RPMI7951 (cell line): ENCODE measurements at regions not wholly inside any gene's neighbourhood (a gene's known extent, or its start where the extent isn't known, plus 50 kb on each side); places are given as distances from the start of the nearest gene placed in this dataset.

Source experiments
- DNase-seq: peaks from one replicate; pipeline ENCODE4 v3.0.0-alpha.2; 2012; ENCODE audit warnings: low read depth

- no peak for DNase-seq
These were observed 1314.0 kb downstream of the PCDH19 start for GRCh38 chrX:99095965-99096635.

DNA sequence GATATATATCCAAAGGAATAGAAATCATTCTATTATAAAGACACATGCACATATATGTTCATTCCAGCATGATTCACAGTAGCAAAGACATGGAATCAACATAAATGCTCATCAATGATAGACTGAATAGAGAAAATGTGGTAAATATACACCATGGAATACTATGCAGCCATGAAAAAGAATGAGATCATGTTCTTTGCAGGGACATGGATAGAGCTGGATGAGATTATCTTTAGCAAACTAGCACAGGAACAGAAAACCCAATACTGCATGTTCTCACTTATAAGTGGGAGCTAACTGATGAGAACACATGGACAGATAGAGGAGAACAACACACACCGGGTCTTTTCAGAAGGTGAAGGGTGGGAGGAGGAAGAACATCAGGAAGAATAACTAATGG is 1318.6 kb downstream of the PCDH19 start:
- DNase-seq: no peak

- peak; percentile 6 for DNase-seq
These were observed 1331.8 kb downstream of the PCDH19 start for GRCh38 chrX:99078301-99078700.

- no peak for DNase-seq
These were observed 1333.0 kb downstream of the PCDH19 start for GRCh38 chrX:99077099-99077498.

DNA sequence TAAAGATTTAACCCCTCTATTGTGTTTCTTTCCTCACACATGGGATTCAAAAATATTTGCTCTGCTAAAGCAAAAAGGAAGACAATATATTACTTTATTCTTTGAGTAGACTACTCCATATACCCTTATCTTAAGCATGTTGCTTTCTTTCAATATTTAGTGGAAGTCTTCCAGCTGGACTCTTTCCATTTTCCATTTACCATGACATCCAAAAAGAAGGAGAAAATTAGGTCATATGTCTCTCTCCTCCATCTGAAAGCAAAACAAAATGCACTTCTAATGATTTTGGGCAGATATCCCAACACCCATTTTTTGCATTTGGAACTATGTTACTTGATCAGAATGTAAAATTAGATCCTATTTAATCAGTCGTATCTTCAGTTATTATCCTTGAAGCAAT is 1336.5 kb downstream of the PCDH19 start:
- DNase-seq: no peak

- DNase-seq: no peak
These were observed 1358.4 kb downstream of the PCDH19 start for GRCh38 chrX:99051639-99052038.

GRCh38 chrX:99033226-99033901 is 1376.7 kb downstream of the PCDH19 start:
- DNase-seq: no peak

DNA sequence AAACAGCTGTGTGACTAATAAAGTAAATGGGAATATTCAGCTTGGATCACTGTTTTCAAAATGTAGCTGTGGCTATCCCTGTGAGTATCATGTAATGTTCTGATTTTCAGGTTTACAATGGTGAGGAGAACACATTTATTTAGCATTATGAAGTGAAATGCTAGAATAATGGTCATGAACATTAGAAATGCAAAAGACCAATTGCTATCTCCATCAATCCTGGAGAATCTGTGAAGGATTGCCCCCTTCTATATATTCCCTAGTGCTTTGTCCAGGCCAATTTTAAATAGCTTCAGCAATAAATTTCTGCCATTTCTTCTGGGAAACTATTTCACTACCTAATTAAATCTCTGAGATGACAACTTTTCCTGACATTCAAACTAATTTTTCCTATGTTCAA is 1399.1 kb downstream of the PCDH19 start:
- no peak for DNase-seq

DNA sequence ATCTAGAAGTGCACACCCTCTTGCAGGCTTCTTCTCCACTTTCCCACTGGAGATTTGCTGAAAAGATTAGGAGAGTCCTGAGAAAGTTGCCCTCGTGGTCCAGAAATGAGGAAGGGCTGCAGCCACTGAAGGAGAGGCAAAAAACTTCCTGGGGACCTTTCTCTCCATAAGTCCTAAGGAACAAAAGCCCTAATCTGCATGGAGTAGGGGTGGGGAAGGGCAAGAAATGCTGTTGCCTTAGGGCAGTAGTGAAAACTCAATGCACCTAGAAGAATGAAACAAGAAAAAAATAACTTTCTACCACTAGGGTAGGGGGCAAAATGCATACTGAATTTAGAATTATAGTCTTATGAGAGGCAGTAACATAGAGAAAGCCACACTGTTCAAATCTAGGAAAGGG is 1408.8 kb downstream of the PCDH19 start:
- DNase-seq: no peak

DNA sequence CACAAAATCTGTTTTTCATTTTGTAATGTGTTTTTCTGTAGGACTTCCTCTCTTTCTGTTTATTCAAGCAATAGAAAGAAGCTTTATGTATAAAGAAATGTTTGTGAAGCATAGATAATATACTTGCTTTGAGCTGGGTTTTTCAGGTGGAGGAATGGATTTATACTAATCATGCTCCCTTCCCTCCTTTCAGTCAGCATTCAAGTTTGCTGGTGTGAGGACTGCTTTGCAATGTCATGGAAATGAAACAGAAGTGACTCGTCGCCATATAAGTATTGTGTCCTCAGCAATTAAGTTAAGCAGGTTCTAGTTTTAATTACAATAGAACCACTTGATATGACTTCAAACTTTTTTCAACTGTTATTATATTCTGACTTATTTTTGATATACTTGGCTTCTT is 1447.1 kb downstream of the PCDH19 start:
- no peak for DNase-seq

DNA sequence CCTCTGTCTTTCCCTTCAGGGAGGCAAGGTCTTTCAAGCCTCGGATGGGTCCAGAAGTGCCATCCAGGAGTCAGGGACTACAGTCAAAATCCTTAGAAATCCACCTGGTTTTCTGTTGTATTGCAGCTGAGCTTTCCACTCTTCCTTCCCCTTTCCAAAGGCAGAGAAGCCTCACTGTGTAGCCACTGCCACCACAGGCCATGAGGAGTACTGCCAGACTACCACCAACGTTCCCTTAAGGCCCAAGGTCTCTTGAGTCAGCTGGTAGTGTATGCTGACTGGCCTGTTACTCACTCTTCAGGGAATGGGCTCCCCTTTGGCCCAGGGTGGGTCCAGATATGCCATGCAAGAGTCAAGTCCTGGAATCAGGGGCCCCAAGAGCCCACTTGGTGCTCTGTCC is 1454.1 kb downstream of the PCDH19 start:
- DNase-seq: no peak

DNA sequence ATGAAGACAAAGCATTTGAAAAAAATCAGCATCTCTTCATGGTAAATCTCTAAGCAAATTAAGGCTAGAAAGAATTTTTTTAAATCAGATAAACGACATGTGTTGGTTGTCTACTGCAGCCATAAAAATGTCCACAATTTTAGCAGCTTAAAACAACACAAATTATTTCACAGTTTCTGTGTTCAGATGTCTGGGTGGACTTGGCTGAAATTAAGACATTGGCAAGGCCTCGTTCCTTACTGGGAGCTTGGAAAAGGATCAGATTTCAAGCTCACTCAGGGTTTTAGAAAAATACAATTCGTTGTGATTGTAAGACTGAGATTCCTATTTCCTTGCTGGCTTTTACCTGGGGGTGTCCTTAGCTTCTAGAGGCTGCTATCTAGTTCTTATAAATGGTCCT is 1470.6 kb downstream of the PCDH19 start:
- no peak for DNase-seq

DNA sequence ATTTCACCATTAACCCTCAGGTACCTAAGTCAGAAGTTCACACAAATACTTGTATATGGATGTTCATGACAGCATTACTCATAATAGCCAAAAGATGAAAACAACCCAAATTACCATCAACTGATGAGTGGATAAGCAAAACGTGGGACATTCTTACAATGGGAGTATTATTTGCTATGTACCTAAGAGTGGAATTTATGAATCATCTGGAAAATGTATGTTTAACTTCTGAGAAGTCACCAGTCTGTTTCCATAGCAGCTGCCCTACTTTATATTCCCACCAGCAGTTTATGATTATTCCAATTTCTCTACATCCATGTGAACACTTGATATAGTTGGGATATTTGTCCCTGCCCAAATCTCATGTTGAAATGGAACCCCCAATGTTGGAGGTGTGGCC is 1478.9 kb downstream of the PCDH19 start:
- no peak for DNase-seq

- DNase-seq: no peak
These were observed 1485.6 kb downstream of the PCDH19 start for GRCh38 chrX:98924511-98924910.

GRCh38 chrX:98897191-98897590 is 1512.9 kb downstream of the PCDH19 start:
- DNase-seq: no peak

DNA sequence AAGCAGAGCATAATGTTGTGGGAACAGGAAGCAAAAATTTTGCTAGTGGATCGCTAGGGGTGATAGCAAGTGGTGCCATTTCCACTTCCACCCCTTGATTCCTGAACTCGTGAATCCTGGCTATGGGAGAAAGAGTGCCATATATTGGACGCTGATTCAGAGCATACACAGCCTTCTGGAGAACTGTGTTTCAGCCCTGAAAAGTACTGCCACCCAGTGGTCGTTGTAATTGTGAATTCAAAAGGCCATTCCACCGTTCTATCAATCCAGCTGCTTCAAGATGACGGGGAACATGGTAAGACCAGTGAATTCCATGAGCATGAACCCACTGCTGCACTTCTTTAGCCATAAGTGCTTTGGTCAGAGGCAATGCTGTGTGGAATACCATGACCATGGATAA is 1559.4 kb downstream of the PCDH19 start:
- peak; percentile 0 for DNase-seq
